Common myeloid progenitor, CD34-positive (primary cell): ENCODE measurements at regions not wholly inside any gene's neighbourhood (a gene's known extent, or its start where the extent isn't known, plus 50 kb on each side); places are given as distances from the start of the nearest gene placed in this dataset.

Experiments
- CTCF ChIA-PET: fragments of 350-600 bp; sonication (Branson Sonifier 250); formaldehyde crosslinking; loops from one replicate; lab custom pipeline; 2021; ENCODE audit warnings: antibody characterized with exemption; lab: Charles Lee
- POLR2A ChIA-PET: fragments of 350-600 bp; sonication (Branson Sonifier 250); formaldehyde crosslinking; loops from one replicate; lab custom pipeline; 2021; ENCODE audit warnings: antibody characterized with exemption; lab: Charles Lee
- DNase-seq, 3 donors: peaks; one replicate each; pipeline versions ENCODE4 v3.0.0 to v3.0.0-alpha.2; 2013
- H3K27ac ChIP-seq, 2 experiments: 1 replicate in 1 of 2; 2 replicates in 1 of 2; pipeline ENCODE4 v1.7.0; 2013; ENCODE audit warnings: inconsistent platforms in 2 of 2, low read length in 2 of 2, mild to moderate bottlenecking in 2 of 2, low read depth in 1 of 2, moderate library complexity in 1 of 2; ENCODE audit not compliant: severe bottlenecking in 2 of 2, insufficient read depth in 1 of 2, poor library complexity in 1 of 2
- H3K27me3 ChIP-seq, 5 experiments: replicated peaks in 2 of 5; 1 replicate in 3 of 5; 2 replicates in 2 of 5; pipeline versions ENCODE4 v1.6.1 to v1.7.0; 2013; ENCODE audit warnings: low read length in 4 of 5, mild to moderate bottlenecking in 2 of 5, moderate library complexity in 2 of 5, inconsistent platforms in 1 of 5; ENCODE audit not compliant: insufficient read depth in 5 of 5, control insufficient read depth in 4 of 5
- H3K36me3 ChIP-seq, 4 experiments: 1 replicate in 2 of 4; 2 replicates in 2 of 4; pipeline versions ENCODE4 v1.6.1 to v1.7.0; 2013; ENCODE audit warnings: low read length in 3 of 4, control low read depth in 1 of 4, mild to moderate bottlenecking in 1 of 4; ENCODE audit not compliant: control insufficient read depth in 4 of 4, insufficient read depth in 4 of 4
- H3K4me1 ChIP-seq, 4 experiments: 1 replicate in 3 of 4; 2 replicates in 1 of 4; pipeline versions ENCODE4 v1.6.1 to v1.7.1; 2013; ENCODE audit warnings: low read length in 3 of 4, mild to moderate bottlenecking in 3 of 4, control low read depth in 1 of 4, inconsistent platforms in 1 of 4, moderate library complexity in 1 of 4; ENCODE audit not compliant: control insufficient read depth in 4 of 4, insufficient read depth in 4 of 4; ENCODE audit errors: control extremely low read depth in 1 of 4
- H3K4me3 ChIP-seq, 7 experiments: 1 replicate in 4 of 7; 2 replicates in 3 of 7; pipeline versions ENCODE4 v1.5.1 to v1.7.0; 2013; ENCODE audit warnings: mild to moderate bottlenecking in 7 of 7, low read length in 6 of 7, moderate library complexity in 6 of 7, inconsistent platforms in 2 of 7, low read depth in 2 of 7, control low read depth in 1 of 7; ENCODE audit not compliant: insufficient read depth in 4 of 7, control insufficient read depth in 1 of 7; ENCODE audit errors: extremely low read depth in 1 of 7
- H3K9me3 ChIP-seq, 5 experiments: 1 replicate in 4 of 5; 2 replicates in 1 of 5; pipeline versions ENCODE4 v1.6.1 to v1.7.1; 2013; ENCODE audit warnings: low read length in 4 of 5, mild to moderate bottlenecking in 2 of 5, inconsistent platforms in 1 of 5, low read depth in 1 of 5, moderate library complexity in 1 of 5; ENCODE audit not compliant: control insufficient read depth in 4 of 5, insufficient read depth in 2 of 5; ENCODE audit errors: control extremely low read depth in 1 of 5
- WGBS: methylation state at CpG from one replicate; pipeline ENCODE4 v1.1.5; 2013; ENCODE audit not compliant: insufficient coverage; 5-methylcytosine and 5-hydroxymethylcytosine counted together

DNA sequence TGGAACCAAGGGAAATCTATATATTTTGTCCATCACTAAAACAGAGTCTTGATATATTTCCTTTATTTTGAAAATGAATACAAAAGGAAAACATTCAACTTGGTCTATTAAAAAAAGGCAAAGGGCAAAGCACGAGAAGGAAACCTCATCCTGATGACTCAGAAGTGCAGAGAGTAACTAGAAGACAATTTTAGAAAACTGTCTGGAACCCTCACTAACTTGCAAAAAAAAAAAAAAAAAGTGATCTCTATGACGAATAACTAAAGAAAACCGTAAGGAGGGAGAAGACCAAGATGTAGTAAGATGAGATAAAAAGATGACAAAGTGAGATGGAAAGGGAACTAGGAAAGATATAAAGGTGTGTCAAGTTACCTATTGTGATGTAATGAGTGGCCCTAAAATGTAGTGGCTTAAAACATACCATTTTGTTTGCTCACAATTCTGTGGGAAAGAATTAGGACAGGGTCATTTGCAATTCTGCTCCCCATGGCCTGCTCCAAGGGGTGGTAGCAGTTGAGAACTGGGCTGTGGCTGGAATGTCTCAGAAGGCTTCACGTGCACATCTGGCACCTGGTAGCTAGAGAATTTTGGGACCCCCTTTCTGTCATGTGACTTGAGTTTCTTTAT lies 303.0 kb downstream of the DYSF start:
- CTCF ChIA-PET = no interaction called here
- no peak for DNase-seq
- Histone ChIP-seq H3K4me3 (no peak overlapping the region), H3K36me3 (no peaks in the 10 kb centered on the region), H3K9me3 (peaks cover 0 to 5% (median 0%) of the 10 kb centered on the region in 5 experiments), H3K27me3 (peaks cover 0 to 6% (median 0%) of the 10 kb centered on the region in 5 experiments), H3K4me1 (no peaks in the 10 kb centered on the region), H3K27ac (no peak overlapping the region)
- WGBS = 90% methylated on average over 3 of the region's 4 CpGs
- POLR2A ChIA-PET = no interaction called here

DNA sequence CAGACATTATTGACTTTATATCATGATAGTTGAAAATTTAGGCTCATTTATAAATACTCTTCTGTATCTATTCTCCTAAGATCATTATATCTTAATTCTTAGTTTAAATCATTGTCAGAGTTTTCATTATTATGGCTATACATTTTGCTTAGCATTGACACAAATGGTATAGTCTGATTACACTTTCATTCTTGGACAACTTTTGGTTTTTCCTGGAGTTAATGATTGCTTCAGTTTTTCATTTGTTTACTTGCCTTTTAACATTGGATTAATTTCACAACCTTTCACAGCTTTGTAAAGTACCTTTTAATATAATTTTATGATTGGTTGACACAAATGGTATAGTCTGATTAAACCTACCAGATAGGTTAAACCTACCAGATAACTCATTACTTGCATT lies 298.2 kb downstream of the DYSF start:
- Histone ChIP-seq H3K36me3 (no peaks in the 10 kb centered on the region), H3K4me3 (no peak overlapping the region), H3K4me1 (no peaks in the 10 kb centered on the region), H3K27ac (no peak overlapping the region), H3K27me3 (peaks cover 0 to 4% (median 0%) of the 10 kb centered on the region in 5 experiments), H3K9me3 (peaks cover 0 to 9% (median 3%) of the 10 kb centered on the region in 5 experiments)
- CTCF ChIA-PET = no interaction called here
- POLR2A ChIA-PET = no interaction called here
- DNase-seq = no peak

DNA sequence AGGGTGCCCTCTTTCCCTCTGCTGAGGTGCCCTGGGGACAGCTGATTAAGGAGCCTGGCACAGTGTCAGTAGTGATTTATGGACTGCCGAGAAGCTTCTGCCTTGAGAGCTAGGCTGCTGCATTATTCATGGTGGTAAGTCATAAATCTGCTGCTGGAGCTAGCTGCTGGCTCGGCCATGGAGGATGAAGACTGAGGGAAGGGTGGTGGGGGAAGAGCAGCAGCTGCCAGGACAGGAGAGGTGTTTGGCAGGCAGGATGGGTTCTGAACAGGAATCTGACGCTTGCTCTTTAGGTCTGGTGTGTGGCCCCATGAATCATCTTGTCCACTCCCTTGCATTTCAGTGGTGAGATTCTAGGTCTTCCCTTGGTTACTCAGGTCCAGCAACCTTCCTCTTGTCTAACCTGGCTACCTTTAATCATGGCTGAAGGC lies 296.3 kb downstream of the DYSF start:
- Histone ChIP-seq H3K36me3 (no peaks in the 10 kb centered on the region), H3K27ac (no peak overlapping the region), H3K27me3 (peaks cover 0 to 4% (median 1%) of the 10 kb centered on the region in 5 experiments), H3K4me1 (no peaks in the 10 kb centered on the region), H3K9me3 (peaks cover 0 to 9% (median 3%) of the 10 kb centered on the region in 5 experiments), H3K4me3 (no peak overlapping the region)
- ChIA-PET POLR2A (no interaction called here), CTCF (no interaction called here)
- 48% methylated on average over 3 of the region's 3 CpGs for WGBS
- DNase-seq = no peak

DNA sequence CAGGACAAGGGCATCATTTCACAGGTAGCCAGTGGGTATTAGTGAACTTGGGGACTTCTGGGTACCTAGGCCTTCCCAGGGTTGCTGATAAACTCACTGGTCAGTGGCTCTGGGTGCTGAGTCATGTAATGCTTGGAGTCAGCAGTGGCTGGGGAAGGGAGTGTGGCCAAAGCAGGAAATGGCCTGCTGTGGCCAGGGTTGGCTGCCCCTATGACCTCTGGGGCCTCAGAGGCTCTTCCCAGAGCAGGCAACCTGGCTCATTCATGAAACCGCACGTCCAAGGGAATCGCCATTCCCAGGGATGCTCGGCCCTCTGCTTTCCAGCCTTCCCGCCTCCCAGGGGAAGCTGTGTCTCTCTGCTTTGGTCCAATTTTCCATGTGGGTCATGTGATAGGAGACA lies 294.9 kb downstream of the DYSF start:
- no peaks in the 10 kb centered on the region for H3K4me1 ChIP-seq
- no peak overlapping the region for H3K27ac ChIP-seq
- ChIA-PET CTCF (no interaction called here), POLR2A (no interaction called here)
- H3K4me3 ChIP-seq = no peak overlapping the region
- DNase-seq = no peak
- 100% methylated on average over 5 of the region's 5 CpGs for WGBS
- H3K9me3 ChIP-seq = peaks cover 0 to 9% (median 3%) of the 10 kb centered on the region in 5 experiments
- no peaks in the 10 kb centered on the region for H3K36me3 ChIP-seq
- H3K27me3 ChIP-seq = peaks cover 0 to 4% (median 2%) of the 10 kb centered on the region in 5 experiments

DNA sequence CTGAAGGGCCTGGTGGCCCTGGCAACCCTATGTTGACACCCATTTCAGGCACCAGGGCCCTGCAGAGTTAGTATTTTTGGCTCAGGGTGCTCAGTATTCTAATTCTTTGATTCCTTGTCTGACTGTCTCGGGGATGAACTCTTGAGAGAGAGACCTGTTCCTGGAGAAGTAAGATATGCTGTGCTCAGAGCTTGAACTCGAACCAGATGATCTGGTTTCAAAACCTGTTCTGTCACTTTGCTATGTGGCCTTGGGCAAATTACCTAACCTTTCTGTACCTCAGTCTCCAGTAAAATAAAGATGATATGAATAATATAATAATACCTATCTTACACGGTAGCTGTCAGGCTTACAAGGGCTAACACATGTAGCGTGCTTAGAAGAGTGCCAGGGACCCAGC lies 294.2 kb downstream of the DYSF start:
- no peak for DNase-seq
- POLR2A ChIA-PET = no interaction called here
- H3K4me3 ChIP-seq = no peak overlapping the region
- H3K27ac ChIP-seq = no peak overlapping the region
- no peaks in the 10 kb centered on the region for H3K4me1 ChIP-seq
- H3K9me3 ChIP-seq = peaks cover 0 to 9% (median 3%) of the 10 kb centered on the region in 5 experiments
- CTCF ChIA-PET = no interaction called here
- peaks cover 0 to 4% (median 2%) of the 10 kb centered on the region in 5 experiments for H3K27me3 ChIP-seq
- 100% methylated on average over 1 of the region's 4 CpGs for WGBS
- H3K36me3 ChIP-seq = no peaks in the 10 kb centered on the region

DNA sequence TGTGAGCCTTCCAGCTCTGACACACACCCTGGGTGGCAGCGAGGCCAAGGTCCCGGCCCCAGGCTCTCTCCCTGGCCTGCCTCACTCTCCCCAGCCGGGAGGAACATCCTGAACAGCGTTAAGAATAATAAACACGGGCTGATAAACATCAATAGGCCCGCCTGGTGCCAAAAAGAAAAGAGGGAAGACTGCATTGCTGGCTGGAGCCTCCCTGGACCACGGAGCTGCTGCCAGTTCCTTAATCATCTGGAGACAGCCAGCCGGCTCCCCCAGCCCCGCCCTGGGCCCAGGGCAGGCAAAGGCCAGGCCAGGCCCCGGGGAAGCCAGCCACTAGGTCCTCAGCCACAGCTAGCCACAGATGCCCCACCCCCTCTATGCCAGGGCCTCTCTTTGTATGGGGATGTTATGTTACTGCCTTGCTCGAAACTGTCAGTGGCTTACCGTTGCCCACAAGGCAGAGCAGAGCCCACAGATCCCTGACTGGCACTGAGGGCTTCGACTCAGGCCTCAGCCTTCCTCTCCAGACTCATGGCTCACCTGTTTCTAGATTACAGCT lies 293.7 kb downstream of the DYSF start:
- Histone ChIP-seq H3K27ac (no peak overlapping the region), H3K4me1 (no peaks in the 10 kb centered on the region), H3K4me3 (no peak overlapping the region), H3K9me3 (peaks cover 0 to 10% (median 3%) of the 10 kb centered on the region in 5 experiments), H3K27me3 (peaks cover 0 to 4% (median 2%) of the 10 kb centered on the region in 5 experiments), H3K36me3 (no peaks in the 10 kb centered on the region)
- POLR2A ChIA-PET = no interaction called here
- no peak for DNase-seq
- CTCF ChIA-PET = no interaction called here
- WGBS = 57% methylated on average over 9 of the region's 13 CpGs

DNA sequence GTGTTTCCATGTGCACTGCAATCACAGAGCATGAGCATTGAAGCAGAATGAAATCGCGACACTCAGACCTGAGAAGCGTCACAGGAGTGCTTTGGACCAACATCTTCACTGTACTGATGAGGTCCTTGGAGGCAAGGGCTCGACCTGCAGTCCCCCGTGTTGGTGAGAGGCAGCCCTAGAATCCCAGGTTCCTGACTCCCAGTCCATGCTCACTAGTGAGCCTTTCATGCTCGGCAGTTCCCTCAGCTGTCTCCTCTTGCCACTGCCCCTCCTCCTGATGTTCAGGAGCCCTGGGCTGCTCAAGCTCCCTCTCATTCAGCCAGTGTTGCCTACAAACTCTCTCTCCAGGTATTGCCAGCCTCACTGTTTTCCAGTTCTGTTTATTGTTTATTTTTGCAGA lies 291.4 kb downstream of the DYSF start:
- Histone ChIP-seq H3K27me3 (peaks cover 0 to 2% (median 0%) of the 10 kb centered on the region in 5 experiments), H3K9me3 (peaks cover 0 to 6% (median 0%) of the 10 kb centered on the region in 5 experiments), H3K4me1 (no peaks in the 10 kb centered on the region), H3K36me3 (no peaks in the 10 kb centered on the region), H3K27ac (no peak overlapping the region), H3K4me3 (no peak overlapping the region)
- 83% methylated on average over 6 of the region's 6 CpGs for WGBS
- DNase-seq = no peak
- CTCF ChIA-PET = no interaction called here
- POLR2A ChIA-PET = no interaction called here
